H9 (cell line): ENCODE measurements at regions not wholly inside any gene's neighbourhood (a gene's known extent, or its start where the extent isn't known, plus 50 kb on each side); places are given as distances from the start of the nearest gene placed in this dataset.

ENCODE experiments used
- DNase-seq: peaks from one replicate; pipeline ENCODE4 v3.0.0-alpha.2; 2017
- H2AFZ ChIP-seq: one replicate; pipeline ENCODE4 v1.6.1; 2013; ENCODE audit warnings: mild to moderate bottlenecking, low read length, control low read depth, moderate library complexity
- H2AK5ac ChIP-seq: 2 replicates; pipeline ENCODE4 v1.6.1; 2013; ENCODE audit warnings: low read length, control low read depth, mixed read lengths; ENCODE audit not compliant: insufficient read length
- H2BK120ac ChIP-seq: one replicate; pipeline ENCODE4 v1.6.1; 2013; ENCODE audit warnings: low read depth, mild to moderate bottlenecking, low read length, control low read depth, inconsistent platforms; ENCODE audit not compliant: poor library complexity, severe bottlenecking
- H2BK12ac ChIP-seq: 2 replicates; pipeline ENCODE4 v1.6.1; 2013; ENCODE audit warnings: low read length, control low read depth, mixed read lengths, low read depth; ENCODE audit not compliant: insufficient read length
- H2BK15ac ChIP-seq: 2 replicates; pipeline ENCODE4 v1.6.1; 2013; ENCODE audit warnings: low read depth, low read length, control low read depth
- H2BK20ac ChIP-seq: one replicate; pipeline ENCODE4 v1.6.1; 2013; ENCODE audit warnings: low read depth, mild to moderate bottlenecking, low read length, control low read depth, inconsistent platforms; ENCODE audit not compliant: poor library complexity, severe bottlenecking
- H2BK5ac ChIP-seq: 2 replicates; pipeline ENCODE4 v1.6.1; 2013; ENCODE audit warnings: low read length, control low read depth, mixed read lengths; ENCODE audit not compliant: insufficient read length
- H3K14ac ChIP-seq: 2 replicates; pipeline ENCODE4 v1.6.1; 2013; ENCODE audit warnings: low read length, control low read depth; ENCODE audit not compliant: insufficient read depth
- H3K18ac ChIP-seq: 2 replicates; pipeline ENCODE4 v1.6.1; 2013; ENCODE audit warnings: low read depth, mild to moderate bottlenecking, mixed read lengths, low read length, control low read depth; ENCODE audit not compliant: insufficient read length
- H3K23ac ChIP-seq: 2 replicates; pipeline ENCODE4 v1.6.1; 2013; ENCODE audit warnings: low read length, control low read depth, mixed read lengths, low read depth; ENCODE audit not compliant: insufficient read length
- H3K23me2 ChIP-seq: 2 replicates; pipeline ENCODE4 v1.6.1; 2013; ENCODE audit warnings: low read depth, mild to moderate bottlenecking, mixed read lengths, low read length, control low read depth; ENCODE audit not compliant: insufficient read length, poor library complexity, severe bottlenecking
- H3K27ac ChIP-seq: 2 replicates; pipeline ENCODE4 v1.5.1; 2013; ENCODE audit warnings: low read length, control low read depth, mixed read lengths, low read depth; ENCODE audit not compliant: insufficient read length
- H3K27me3 ChIP-seq: 2 replicates; pipeline ENCODE4 v1.6.1; 2013; ENCODE audit warnings: low read length, control low read depth, inconsistent platforms; ENCODE audit not compliant: insufficient read depth
- H3K4ac ChIP-seq: 2 replicates; pipeline ENCODE4 v1.6.1; 2013; ENCODE audit warnings: low read depth, mild to moderate bottlenecking, control low read depth, inconsistent platforms, low read length, moderate library complexity
- H3K4me1 ChIP-seq: 2 replicates; pipeline ENCODE4 v1.6.1; 2013; ENCODE audit warnings: low read length, control low read depth, inconsistent platforms; ENCODE audit not compliant: insufficient read depth
- H3K4me2 ChIP-seq: 2 replicates; pipeline ENCODE4 v1.6.1; 2013; ENCODE audit warnings: low read length, control low read depth, mixed read lengths; ENCODE audit not compliant: insufficient read length, insufficient read depth
- H3K56ac ChIP-seq: 2 replicates; pipeline ENCODE4 v1.6.1; 2013; ENCODE audit warnings: low read depth, mild to moderate bottlenecking, mixed read lengths, low read length, control low read depth; ENCODE audit not compliant: insufficient read length
- H3K79me1 ChIP-seq: 2 replicates; pipeline ENCODE4 v1.6.1; 2013; ENCODE audit warnings: low read depth, mild to moderate bottlenecking, moderate library complexity, low read length, control low read depth, inconsistent platforms; ENCODE audit not compliant: insufficient read depth, poor library complexity, severe bottlenecking
- H3K79me2 ChIP-seq: 2 replicates; pipeline ENCODE4 v1.6.1; 2013; ENCODE audit warnings: low read length, control low read depth, inconsistent platforms; ENCODE audit not compliant: insufficient read depth
- H3K9ac ChIP-seq: 2 replicates; pipeline ENCODE4 v1.6.1; 2013; ENCODE audit warnings: low read length, control low read depth, mixed read lengths; ENCODE audit not compliant: insufficient read length; ENCODE audit errors: extremely low read depth
- H3K9me3 ChIP-seq: one replicate; pipeline ENCODE4 v1.6.1; 2013; ENCODE audit warnings: low read depth, low read length, inconsistent platforms; ENCODE audit not compliant: control insufficient read depth
- H3T11ph ChIP-seq: one replicate; pipeline ENCODE4 v1.6.1; 2013; ENCODE audit warnings: mild to moderate bottlenecking, low read length, control low read depth, inconsistent platforms
- H4K20me1 ChIP-seq: one replicate; pipeline ENCODE4 v1.6.1; 2013; ENCODE audit not compliant: control insufficient read depth, insufficient read length, insufficient read depth
- H4K5ac ChIP-seq: 2 replicates; pipeline ENCODE4 v1.6.1; 2013; ENCODE audit warnings: low read depth, mild to moderate bottlenecking, mixed read lengths, low read length, control low read depth; ENCODE audit not compliant: insufficient read length
- H4K8ac ChIP-seq: replicated peaks from 2 replicates; pipeline ENCODE4 v1.6.1; 2013; ENCODE audit warnings: low read length, control low read depth, mixed read lengths, low read depth; ENCODE audit not compliant: insufficient read length
- H4K91ac ChIP-seq: 2 replicates; pipeline ENCODE4 v1.6.1; 2013; ENCODE audit warnings: low read depth, mild to moderate bottlenecking, moderate library complexity, mixed read lengths, low read length, control low read depth; ENCODE audit not compliant: insufficient read length
- H3K27ac Mint-ChIP-seq, 3 experiments: 2 replicates in 2 of 3; 3 replicates in 1 of 3; pipeline ENCODE4 v1.8.0; 2020 to 2021; ENCODE audit warnings: mixed read lengths in 3 of 3, mild to moderate bottlenecking in 1 of 3, moderate library complexity in 1 of 3
- H3K27me3 Mint-ChIP-seq: 2 replicates; pipeline ENCODE4 v1.8.0; 2021; ENCODE audit warnings: low read depth, mild to moderate bottlenecking, moderate library complexity, mixed read lengths
- H3K36me3 Mint-ChIP-seq, 3 experiments: 2 replicates in 2 of 3; 3 replicates in 1 of 3; pipeline ENCODE4 v1.8.0; 2020 to 2021; ENCODE audit warnings: low read depth in 3 of 3, mixed read lengths in 3 of 3; ENCODE audit not compliant: insufficient read depth in 1 of 3
- H3K4me1 Mint-ChIP-seq, 2 experiments: 2 replicates each; pipeline ENCODE4 v1.8.0; 2020; ENCODE audit warnings: mixed read lengths in 2 of 2
- H3K4me3 Mint-ChIP-seq, 2 experiments: 2 replicates in 1 of 2; 3 replicates in 1 of 2; pipeline ENCODE4 v1.8.0; 2020 to 2021; ENCODE audit warnings: mild to moderate bottlenecking in 2 of 2, mixed read lengths in 2 of 2, moderate library complexity in 1 of 2
- H3K9me3 Mint-ChIP-seq, 2 experiments: 2 replicates in 1 of 2; 3 replicates in 1 of 2; pipeline ENCODE4 v1.8.0; 2020; ENCODE audit warnings: mild to moderate bottlenecking in 2 of 2, mixed read lengths in 2 of 2, moderate library complexity in 1 of 2
- CTCF ChIP-seq: fragments of 200-600 bp; sonication (generic); conservative IDR thresholded peaks from 3 replicates; pipeline ENCODE4 v1.8.0; 2021; ENCODE audit warnings: antibody characterized with exemption, mild to moderate bottlenecking
- WGBS: extraction: QIAGEN DNeasy Blood & Tissue Kit; methylation state at CpG from one replicate; pipeline ENCODE4 v1.1.7; 2013; ENCODE audit warnings: missing lambda C conversion rate, low lambda C conversion rate, mixed read lengths; ENCODE audit not compliant: insufficient read length; ENCODE audit errors: extremely low coverage; 5-methylcytosine and 5-hydroxymethylcytosine counted together

GRCh38 chr11:104259121-104259610, 95.2 kb upstream of the PDGFD start:
- Histone ChIP-seq H3K27ac (no peak overlapping the region), H3K9me3 (no peaks in the 10 kb centered on the region), H4K20me1 (no peaks in the 10 kb centered on the region), H4K91ac (no peak overlapping the region), H3K27me3 (no peaks in the 10 kb centered on the region), H3K79me2 (no peaks in the 10 kb centered on the region), H3K79me1 (no peaks in the 10 kb centered on the region), H4K5ac (no peak overlapping the region), H2BK20ac (no peak overlapping the region), H2BK120ac (no peak overlapping the region), H2BK12ac (no peak overlapping the region), H3T11ph (no peak overlapping the region), H2BK5ac (no peak overlapping the region), H2AK5ac (no peak overlapping the region), H3K4ac (no peak overlapping the region), H2BK15ac (no peak overlapping the region), H3K9ac (no peak overlapping the region), H3K18ac (no peak overlapping the region), H3K4me1 (no peaks in the 10 kb centered on the region), H3K14ac (no peak overlapping the region), H3K23ac (no peak overlapping the region), H2AFZ (no peak overlapping the region), H4K8ac (no peak overlapping the region), H3K4me2 (no peak overlapping the region), H3K56ac (no peak overlapping the region), H3K23me2 (no peaks in the 10 kb centered on the region)
- H3K9me3 Mint-ChIP-seq, result no peaks in the 10 kb centered on the region
- H3K36me3 Mint-ChIP-seq, result no peaks in the 10 kb centered on the region
- TF ChIP-seq CTCF, result no peak
- DNase-seq, result no peak
- H3K4me3 Mint-ChIP-seq, result no peak overlapping the region
- WGBS, result no CpG with 5 or more reads among the region's 4 CpGs
- H3K4me1 Mint-ChIP-seq, result 0 out of 4 replicates have a peak, but pooled peaks cover 0 to 3% of the 10 kb centered on the region in 2 experiments
- no peak overlapping the region for H3K27ac Mint-ChIP-seq
- H3K27me3 Mint-ChIP-seq, result no peaks in the 10 kb centered on the region
